Hepatocyte (in vitro differentiated cells): ENCODE measurements at regions not wholly inside any gene's neighbourhood (a gene's known extent, or its start where the extent isn't known, plus 50 kb on each side); places are given as distances from the start of the nearest gene placed in this dataset.

Experiments
- CTCF ChIP-seq: fragments of 200-600 bp; sonication (generic); IDR thresholded peaks from 2 replicates; pipeline ENCODE4 v1.5.1; 2016; ENCODE audit warnings: antibody characterized with exemption, mild to moderate bottlenecking; ENCODE audit not compliant: poor library complexity
- EZH2 ChIP-seq: fragments of 200-600 bp; sonication (generic); IDR thresholded peaks from 2 replicates; pipeline ENCODE4 v1.6.1; 2016; ENCODE audit warnings: antibody characterized with exemption, mild to moderate bottlenecking, borderline replicate concordance

- TF ChIP-seq CTCF, result no peak
- TF ChIP-seq EZH2, result no peak
These were observed 266.8 kb upstream of the GPC6 start for GRCh38 chr13:92959790-92960189.
